AG04449 (cell line): ENCODE measurements at regions not wholly inside any gene's neighbourhood (a gene's known extent, or its start where the extent isn't known, plus 50 kb on each side); places are given as distances from the start of the nearest gene placed in this dataset.

Source experiments
- CTCF ChIA-PET: fragments of 350-600 bp; formaldehyde crosslinking; extraction: SDS; loops from one replicate; lab custom pipeline; 2021; ENCODE audit warnings: antibody characterized with exemption; lab: Yijun Ruan, JAX
- POLR2A ChIA-PET: fragments of 400-600, 350-600 bp; formaldehyde crosslinking; extraction: SDS; loops from one replicate; lab custom pipeline; 2020; ENCODE audit warnings: antibody characterized with exemption, inconsistent platforms; lab: Yijun Ruan, JAX
- DNase-seq: peaks from one replicate; pipeline ENCODE4 v3.0.0-alpha.2; 2010; ENCODE audit warnings: low read depth, low spot score
- H3K4me3 ChIP-seq: 2 replicates; pipeline ENCODE4 v1.5.1; 2011; ENCODE audit warnings: low read depth, mild to moderate bottlenecking, control low read depth, low read length
- TF ChIP-seq, protein P1 (sequence below): IDR thresholded peaks from one replicate; pipeline ENCODE4 v1.5.1; 2011; ENCODE audit warnings: mild to moderate bottlenecking, moderate library complexity, low read length, control low read depth, inconsistent platforms; ENCODE audit not compliant: insufficient read depth; ENCODE audit errors: missing control alignments

GRCh38 chr15:53841651-53842050 is 82.2 kb upstream of the WDR72 start:
- POLR2A ChIA-PET = no interaction called here
- no peak for DNase-seq
- no peak overlapping the region for H3K4me3 ChIP-seq
- CTCF ChIA-PET = no interaction called here
- TF ChIP-seq, protein P1, sequence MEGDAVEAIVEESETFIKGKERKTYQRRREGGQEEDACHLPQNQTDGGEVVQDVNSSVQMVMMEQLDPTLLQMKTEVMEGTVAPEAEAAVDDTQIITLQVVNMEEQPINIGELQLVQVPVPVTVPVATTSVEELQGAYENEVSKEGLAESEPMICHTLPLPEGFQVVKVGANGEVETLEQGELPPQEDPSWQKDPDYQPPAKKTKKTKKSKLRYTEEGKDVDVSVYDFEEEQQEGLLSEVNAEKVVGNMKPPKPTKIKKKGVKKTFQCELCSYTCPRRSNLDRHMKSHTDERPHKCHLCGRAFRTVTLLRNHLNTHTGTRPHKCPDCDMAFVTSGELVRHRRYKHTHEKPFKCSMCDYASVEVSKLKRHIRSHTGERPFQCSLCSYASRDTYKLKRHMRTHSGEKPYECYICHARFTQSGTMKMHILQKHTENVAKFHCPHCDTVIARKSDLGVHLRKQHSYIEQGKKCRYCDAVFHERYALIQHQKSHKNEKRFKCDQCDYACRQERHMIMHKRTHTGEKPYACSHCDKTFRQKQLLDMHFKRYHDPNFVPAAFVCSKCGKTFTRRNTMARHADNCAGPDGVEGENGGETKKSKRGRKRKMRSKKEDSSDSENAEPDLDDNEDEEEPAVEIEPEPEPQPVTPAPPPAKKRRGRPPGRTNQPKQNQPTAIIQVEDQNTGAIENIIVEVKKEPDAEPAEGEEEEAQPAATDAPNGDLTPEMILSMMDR = no peak

DNA sequence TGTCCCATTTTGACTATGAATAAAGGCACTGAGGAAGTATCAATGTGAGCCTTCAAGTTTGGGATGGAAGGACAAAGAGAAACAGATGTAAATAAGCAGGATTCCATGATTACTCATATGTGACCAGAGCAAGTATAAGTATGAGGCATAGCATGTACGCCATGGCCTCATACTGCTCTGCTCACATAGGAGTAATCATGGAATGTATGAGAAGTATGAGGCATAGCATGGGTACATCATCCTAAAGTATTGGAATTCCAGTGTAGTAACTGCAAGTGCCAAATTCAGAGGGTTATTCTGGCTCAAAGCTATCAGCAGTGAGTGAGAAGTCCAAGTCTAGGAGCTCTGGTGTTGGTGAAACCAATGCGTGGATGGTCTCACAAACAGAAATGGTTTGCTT is 81.2 kb upstream of the WDR72 start:
- CTCF ChIA-PET = no interaction called here
- H3K4me3 ChIP-seq = no peak overlapping the region
- TF ChIP-seq, protein P1 = no peak
- no peak for DNase-seq
- POLR2A ChIA-PET = no interaction called here

DNA sequence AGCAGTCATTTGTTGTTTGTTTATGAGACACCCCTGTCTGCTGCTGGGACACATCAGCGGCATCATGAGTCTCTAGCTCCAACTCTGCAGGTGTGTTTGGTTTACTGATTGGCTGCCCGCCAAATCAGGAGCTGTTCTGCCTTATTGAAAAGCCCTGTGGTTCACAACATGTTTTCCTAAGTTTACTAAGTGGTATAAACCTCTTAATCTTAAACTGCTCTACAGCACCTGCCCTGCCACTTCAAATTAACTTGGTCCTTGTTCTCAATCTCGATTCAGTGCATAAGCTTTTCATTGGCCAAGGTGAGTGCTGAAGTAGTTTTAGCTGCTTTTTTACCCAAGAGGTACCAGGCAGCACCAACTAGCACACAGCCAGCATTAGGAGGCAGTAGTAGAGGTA is 77.8 kb upstream of the WDR72 start:
- CTCF ChIA-PET = no interaction called here
- POLR2A ChIA-PET = no interaction called here
- DNase-seq = no peak
- TF ChIP-seq, protein P1 = no peak
- H3K4me3 ChIP-seq = no peak overlapping the region

DNA sequence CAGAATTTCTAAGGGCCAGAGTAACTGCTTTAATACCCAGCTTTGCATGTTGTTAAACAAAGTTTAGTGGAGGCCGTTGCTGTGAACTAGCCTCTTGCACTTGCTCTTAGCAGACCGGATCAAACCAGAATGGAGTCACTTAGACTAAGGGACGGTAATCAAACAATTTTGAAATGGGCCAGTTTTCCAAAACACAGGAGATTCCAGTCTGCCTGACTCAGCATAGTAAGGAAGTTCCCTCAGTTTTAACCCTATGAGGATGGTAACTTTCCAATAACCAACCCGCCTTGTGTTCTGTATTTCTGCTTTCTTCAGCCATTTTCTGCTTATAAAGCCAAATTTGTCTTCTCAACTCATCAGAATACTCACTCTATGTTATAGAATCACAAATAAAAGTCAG is 77.2 kb upstream of the WDR72 start:
- no peak overlapping the region for H3K4me3 ChIP-seq
- TF ChIP-seq, protein P1 = no peak
- POLR2A ChIA-PET = no interaction called here
- no peak for DNase-seq
- CTCF ChIA-PET = no interaction called here

DNA sequence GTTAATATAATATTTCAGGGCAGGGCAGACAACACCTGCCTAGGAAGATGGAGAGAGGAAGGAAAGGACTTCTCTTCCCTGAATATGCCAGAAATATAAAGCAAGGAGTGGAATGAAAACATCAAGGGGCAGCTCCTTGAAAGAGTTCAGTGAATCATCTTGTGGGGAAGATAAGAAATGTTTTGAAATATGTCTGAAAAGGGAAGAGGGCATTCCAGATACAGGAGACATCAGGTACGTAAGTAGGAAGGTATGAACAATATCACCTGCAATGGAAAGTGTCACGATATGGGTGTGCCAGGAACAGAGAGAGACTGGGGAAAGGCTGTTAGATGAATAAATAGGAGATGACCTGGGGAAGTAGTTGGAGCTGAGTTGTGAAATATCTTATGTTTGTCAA is 75.8 kb upstream of the WDR72 start:
- H3K4me3 ChIP-seq = no peak overlapping the region
- TF ChIP-seq, protein P1 = no peak
- POLR2A ChIA-PET = no interaction called here
- CTCF ChIA-PET = no interaction called here
- DNase-seq = no peak

DNA sequence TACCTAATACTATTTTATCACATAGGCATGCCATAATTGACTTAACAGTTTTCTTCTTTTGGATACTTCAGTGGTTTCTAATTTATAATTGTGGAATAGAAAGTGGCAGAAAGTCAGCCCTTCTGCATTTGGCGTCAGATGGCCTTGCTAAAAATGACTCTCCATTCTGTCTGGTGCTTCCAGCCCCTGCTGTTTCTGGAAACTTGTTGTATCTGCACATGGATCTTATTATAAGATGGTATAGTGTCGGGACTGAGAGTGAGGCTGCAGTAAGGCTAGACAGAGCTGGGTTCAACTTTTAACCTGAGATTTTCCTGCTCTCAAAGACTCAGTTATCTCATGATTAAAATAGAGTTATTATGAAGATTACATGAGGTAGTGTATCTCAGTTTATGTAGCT is 74.8 kb upstream of the WDR72 start:
- TF ChIP-seq, protein P1 = no peak
- POLR2A ChIA-PET = no interaction called here
- no peak overlapping the region for H3K4me3 ChIP-seq
- CTCF ChIA-PET = no interaction called here
- DNase-seq = no peak
